DMS153 treated with DMSO at 0.1 percent for 48 hours (cell line): ENCODE measurements at regions not wholly inside any gene's neighbourhood (a gene's known extent, or its start where the extent isn't known, plus 50 kb on each side); places are given as distances from the start of the nearest gene placed in this dataset.

Experiments
- DNase-seq: peaks from one replicate; lab custom pipeline; 2025; ENCODE audit not compliant: unreplicated experiment; lab: John Stamatoyannopoulos, UW

DNA sequence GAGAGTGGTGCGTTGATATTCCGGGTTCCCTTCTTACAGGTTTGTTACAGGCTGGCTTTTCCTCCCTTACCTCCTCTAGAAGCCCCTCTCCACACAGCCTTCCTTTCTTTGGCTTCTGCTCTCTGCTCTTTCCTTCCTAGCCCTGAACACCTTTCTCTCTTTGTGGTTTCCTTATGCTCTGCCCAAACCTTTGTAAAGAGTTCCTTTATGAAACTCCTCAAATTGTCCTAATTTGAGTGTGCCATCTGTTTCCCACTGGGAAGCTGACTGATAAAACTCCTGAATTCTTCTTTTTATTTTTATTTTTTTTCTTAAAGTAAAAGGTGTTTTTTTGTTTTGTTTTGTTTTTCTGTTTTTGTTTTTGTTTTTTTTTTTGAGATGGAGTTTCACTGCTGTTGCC lies 60.1 kb upstream of the OTX2 start:
- no peak for DNase-seq

DNA sequence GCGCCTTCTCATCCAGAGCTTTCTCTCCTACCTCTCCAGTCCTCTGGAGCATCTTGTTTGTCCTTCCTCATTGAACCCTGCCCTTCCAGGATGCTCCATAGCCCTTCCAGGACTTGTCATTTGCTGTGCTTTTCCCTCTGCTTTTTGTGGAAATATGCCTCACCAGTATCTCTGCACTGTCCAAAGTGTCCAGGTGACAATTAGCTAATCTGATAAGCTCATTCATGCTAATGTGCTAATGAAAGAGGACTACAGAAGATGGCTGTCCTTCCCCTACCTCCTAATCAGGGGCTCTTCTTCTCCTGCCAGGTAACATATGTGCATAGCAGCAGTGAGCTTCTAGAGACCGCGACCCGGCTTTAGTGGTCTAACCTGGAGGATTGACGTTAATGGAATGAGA lies 58.4 kb upstream of the OTX2 start:
- no peak for DNase-seq

DNA sequence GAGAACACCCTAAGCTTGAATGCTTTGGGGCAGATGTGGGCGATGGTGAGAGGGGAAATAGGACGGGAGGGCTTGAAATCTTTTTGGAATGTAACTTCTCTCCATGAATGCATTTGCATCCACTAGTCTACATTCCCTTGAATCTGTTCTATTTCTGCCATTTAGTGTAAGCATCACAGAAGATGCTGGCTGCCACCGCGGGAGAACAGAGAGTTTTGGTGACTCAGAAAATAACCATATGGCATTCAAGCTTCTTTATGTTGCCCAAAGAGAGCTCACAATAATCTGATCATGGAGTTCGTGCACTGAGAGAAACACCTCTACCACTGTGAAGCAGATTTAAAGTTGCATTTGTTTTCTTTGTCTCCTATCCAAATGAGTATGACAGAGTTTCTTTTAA lies 52.6 kb upstream of the OTX2 start:
- DNase-seq = no peak

DNA sequence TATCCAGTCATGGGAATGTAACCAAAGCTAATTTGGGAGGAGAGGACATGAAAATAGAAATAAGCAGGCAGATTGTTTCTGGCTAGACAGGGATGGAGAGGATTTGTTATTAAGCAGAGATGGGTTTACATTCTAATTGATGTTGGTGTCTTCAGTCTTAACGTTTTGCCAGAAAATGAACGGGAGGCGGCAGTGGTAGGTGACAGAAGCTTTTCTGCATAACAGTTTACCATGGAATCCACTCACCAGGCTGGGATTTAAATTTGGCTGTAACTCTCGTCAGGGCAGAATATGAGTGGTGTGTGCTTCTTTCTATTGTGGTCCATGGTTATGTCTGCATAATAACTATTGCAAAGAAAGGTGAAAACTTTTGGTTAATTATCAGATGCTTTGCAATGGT lies 50.2 kb upstream of the OTX2 start:
- DNase-seq = no peak
